ENCODE measurements at regions not wholly inside any gene's neighbourhood (a gene's known extent, or its start where the extent isn't known, plus 50 kb on each side); places are given as distances from the start of the nearest gene placed in this dataset.

GRCh38 chr10:124240839-124241291 lies 147.5 kb upstream of the CHST15 start:
- WGBS, 2 donors: 69 to 75% methylated on average over 17 of the region's 17 CpGs
- no peak overlapping the region for H3K27ac ChIP-seq
- peak; percentile 53 for DNase-seq
- no peak for TF ChIP-seq POLR2A (IDR thresholded peaks at IDR 0.05)
- no peak for TF ChIP-seq EP300 (IDR thresholded peaks at IDR 0.05)
- no peak for TF ChIP-seq POLR2AphosphoS5 (IDR thresholded peaks at IDR 0.05)
- TF ChIP-seq CTCF (IDR thresholded peaks at IDR 0.05): no peak
- no peaks in the 10 kb centered on the region for H3K27me3 ChIP-seq
- intact Hi-C loops (cut with DNase I): no loop called here
- H3K4me3 ChIP-seq: no peak overlapping the region
- no peaks in the 10 kb centered on the region for H3K4me1 ChIP-seq
- no peaks in the 10 kb centered on the region for H3K36me3 ChIP-seq
- H3K9me3 ChIP-seq: no peaks in the 10 kb centered on the region

- no peaks in the 10 kb centered on the region for H3K27me3 ChIP-seq
- no peak overlapping the region for H3K27ac ChIP-seq
- H3K4me1 ChIP-seq: no peaks in the 10 kb centered on the region
- no peak overlapping the region for H3K4me3 ChIP-seq
- 74 to 87% methylated on average over 13 of the region's 13 CpGs for WGBS, 2 donors
- DNase-seq: peak; percentile 57
- no peak for TF ChIP-seq POLR2AphosphoS5 (IDR thresholded peaks at IDR 0.05)
- TF ChIP-seq CTCF (IDR thresholded peaks at IDR 0.05): no peak
- TF ChIP-seq EP300 (IDR thresholded peaks at IDR 0.05): no peak
- no peaks in the 10 kb centered on the region for H3K9me3 ChIP-seq
- no peaks in the 10 kb centered on the region for H3K36me3 ChIP-seq
- intact Hi-C loops (cut with DNase I): no loop called here
Observed at GRCh38 chr10:124239696-124240095, 146.3 kb upstream of the CHST15 start.

GRCh38 chr10:124239134-124239533 lies 145.7 kb upstream of the CHST15 start:
- H3K27me3 ChIP-seq: no peaks in the 10 kb centered on the region
- no peak overlapping the region for H3K4me3 ChIP-seq
- H3K4me1 ChIP-seq: no peaks in the 10 kb centered on the region
- no peak overlapping the region for H3K27ac ChIP-seq
- 49% methylated on average over 2 of the region's 2 CpGs for WGBS, 2 donors
- TF ChIP-seq POLR2AphosphoS5 (IDR thresholded peaks at IDR 0.05) (no peak), POLR2A (IDR thresholded peaks at IDR 0.05) (no peak), CTCF (IDR thresholded peaks at IDR 0.05) (no peak), EP300 (IDR thresholded peaks at IDR 0.05) (no peak)
- intact Hi-C loops (cut with DNase I): no loop called here
- DNase-seq: peak; percentile 60
- no peaks in the 10 kb centered on the region for H3K36me3 ChIP-seq
- H3K9me3 ChIP-seq: no peaks in the 10 kb centered on the region

DNA sequence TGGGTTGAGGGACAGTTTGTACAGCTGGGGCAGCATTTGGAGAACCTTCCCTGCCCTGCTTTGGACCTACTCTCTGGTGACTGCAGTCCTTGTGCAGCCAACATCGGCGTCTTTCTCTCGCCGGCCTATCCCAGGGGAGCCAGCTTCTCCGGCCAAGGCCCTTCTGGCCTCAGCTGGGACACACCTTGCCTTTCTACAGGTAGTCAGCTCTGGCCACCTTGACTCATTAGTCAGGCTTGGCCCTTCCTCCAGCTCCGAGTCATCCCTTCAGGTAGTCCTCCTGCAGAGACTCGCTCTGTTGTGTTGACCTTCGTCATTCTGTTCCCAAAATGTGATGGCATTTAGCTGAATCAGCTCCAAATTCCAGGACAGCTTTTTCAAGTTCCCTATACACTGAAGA lies 145.0 kb upstream of the CHST15 start:
- H3K4me3 ChIP-seq: no peak overlapping the region
- H3K4me1 ChIP-seq: peaks cover 0 to 6% (median 5%) of the 10 kb centered on the region in 4 donors
- no peaks in the 10 kb centered on the region for H3K9me3 ChIP-seq
- peak; percentile 55 for DNase-seq
- H3K27me3 ChIP-seq: no peaks in the 10 kb centered on the region
- no peaks in the 10 kb centered on the region for H3K36me3 ChIP-seq
- TF ChIP-seq CTCF (IDR thresholded peaks at IDR 0.05): no peak
- no peak for TF ChIP-seq EP300 (IDR thresholded peaks at IDR 0.05)
- TF ChIP-seq POLR2A (IDR thresholded peaks at IDR 0.05): no peak
- TF ChIP-seq POLR2AphosphoS5 (IDR thresholded peaks at IDR 0.05): no peak
- no peak overlapping the region for H3K27ac ChIP-seq
- 86 to 90% methylated on average over 8 of the region's 8 CpGs for WGBS, 2 donors
- intact Hi-C loops (cut with DNase I): no loop called here

GRCh38 chr10:124237282-124237961 lies 144.0 kb upstream of the CHST15 start:
- Histone ChIP-seq H3K4me1 (peaks cover 0 to 15% (median 13%) of the 10 kb centered on the region in 4 donors), H3K36me3 (no peaks in the 10 kb centered on the region), H3K9me3 (no peaks in the 10 kb centered on the region), H3K27me3 (no peaks in the 10 kb centered on the region), H3K4me3 (no peak overlapping the region), H3K27ac (peak overlapping the region in 1 of 4 donors; percentile 21)
- intact Hi-C loops (cut with DNase I): no loop called here
- no peak for TF ChIP-seq POLR2A (IDR thresholded peaks at IDR 0.05)
- TF ChIP-seq POLR2AphosphoS5 (IDR thresholded peaks at IDR 0.05): no peak
- no peak for TF ChIP-seq CTCF (IDR thresholded peaks at IDR 0.05)
- no peak for TF ChIP-seq EP300 (IDR thresholded peaks at IDR 0.05)
- DNase-seq: no peak
- WGBS, 2 donors: 73 to 77% methylated on average over 3 of the region's 3 CpGs

All from sigmoid colon (tissue), 6 donors.